ENCODE measurements at regions not wholly inside any gene's neighbourhood (a gene's known extent, or its start where the extent isn't known, plus 50 kb on each side); places are given as distances from the start of the nearest gene placed in this dataset.

DNA sequence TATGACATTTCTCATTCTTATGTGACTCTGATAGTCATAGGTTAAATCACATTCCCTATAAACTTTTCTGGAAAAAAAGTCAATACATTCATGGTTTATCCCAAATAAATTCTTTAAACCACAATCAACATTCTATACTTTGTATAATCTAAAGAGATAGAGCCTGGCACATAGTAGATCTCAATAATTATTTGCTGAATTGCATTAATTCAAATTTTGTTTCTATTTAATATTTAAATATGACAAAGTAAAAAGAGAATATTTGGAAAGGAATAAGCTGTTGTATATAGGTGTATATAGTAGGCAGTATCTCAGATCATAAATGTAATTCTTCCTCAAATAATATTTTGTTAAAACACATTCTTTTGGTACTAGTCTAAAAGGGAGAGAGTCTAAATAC, 102.2 kb upstream of the USP15 start:
- H3K36me3 ChIP-seq (ENCODE audit: insufficient read depth, low read length), result no peaks in the 10 kb centered on the region
- H3K9me3 ChIP-seq (ENCODE audit: control insufficient read depth, insufficient read depth, low read length), result no peaks in the 10 kb centered on the region
- no peaks in the 10 kb centered on the region for H3K4me1 ChIP-seq (ENCODE audit: insufficient read depth, low read length)
- H3K9ac ChIP-seq (ENCODE audit: low read depth, low read length), result no peak overlapping the region

DNA sequence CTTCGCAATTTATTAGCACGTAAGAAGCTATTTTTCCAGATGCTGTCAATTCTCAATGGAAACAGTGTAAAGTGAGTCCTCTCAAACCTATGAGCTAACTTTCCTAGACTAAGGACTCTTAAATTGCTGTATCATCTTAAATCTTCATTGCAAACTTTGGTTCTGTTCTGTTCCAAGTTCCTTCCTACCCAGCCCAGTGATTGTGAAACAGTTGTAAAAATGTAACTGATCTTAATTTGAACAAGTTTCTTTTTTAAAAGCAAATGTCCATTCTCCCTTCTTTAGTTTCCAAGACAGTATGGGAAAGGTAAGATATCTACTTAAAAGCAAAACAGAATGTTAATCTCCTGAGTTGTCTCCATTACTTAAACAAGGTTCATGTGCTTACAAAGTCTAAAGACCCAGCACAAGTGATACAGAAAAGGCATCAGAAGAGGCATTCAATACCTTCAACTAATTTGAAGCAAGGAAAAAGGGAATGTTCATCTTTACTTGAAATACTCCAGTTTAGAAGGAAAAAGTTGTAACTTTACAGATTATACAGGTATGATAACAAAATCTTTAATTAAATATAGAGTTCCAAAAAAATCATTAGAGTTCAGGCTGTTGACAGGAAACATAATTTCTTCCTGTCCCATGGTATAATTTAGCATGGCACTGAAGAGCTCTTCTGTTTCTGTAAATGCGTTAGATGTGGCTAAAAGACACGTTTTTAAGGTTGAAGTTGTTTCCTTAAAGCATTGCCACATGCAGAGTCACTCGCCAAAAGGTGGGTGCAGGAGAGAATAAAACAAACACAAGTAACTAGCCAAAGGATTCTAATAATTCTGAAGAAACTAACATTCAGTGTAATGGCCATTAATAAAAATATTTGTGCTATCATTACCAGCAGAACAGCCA, 101.5 kb upstream of the USP15 start:
- Histone ChIP-seq H3K9me3 (ENCODE audit: control insufficient read depth, insufficient read depth, low read length) (no peaks in the 10 kb centered on the region), H3K36me3 (ENCODE audit: insufficient read depth, low read length) (no peaks in the 10 kb centered on the region), H3K9ac (ENCODE audit: low read depth, low read length) (no peak overlapping the region)

DNA sequence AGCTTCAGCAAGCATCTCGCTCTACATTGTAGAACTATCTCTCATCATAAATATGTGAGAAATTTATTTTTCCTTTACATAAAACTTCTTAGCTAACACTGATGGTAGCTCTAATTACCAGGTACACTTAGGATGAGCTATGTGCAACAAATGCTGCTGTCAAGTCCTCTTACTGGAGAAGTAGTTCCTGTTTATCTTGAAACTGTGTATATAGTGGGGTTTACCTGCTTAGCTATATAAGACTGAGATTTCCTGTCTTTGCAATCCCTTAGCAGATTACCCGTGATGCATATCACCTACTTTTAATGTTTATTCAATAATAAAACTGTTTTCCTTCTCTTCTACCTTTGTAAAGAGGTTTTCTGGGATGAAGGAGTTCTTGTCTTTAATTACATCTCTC, 98.0 kb upstream of the USP15 start:
- no peaks in the 10 kb centered on the region for H3K36me3 ChIP-seq (ENCODE audit: insufficient read depth, low read length)
- H3K9ac ChIP-seq (ENCODE audit: low read depth, low read length), result no peak overlapping the region

More for the DNA sequence above, 101.5 kb upstream of the USP15 start:
- no peaks in the 10 kb centered on the region for H3K4me1 ChIP-seq (ENCODE audit: insufficient read depth, low read length)

DNA sequence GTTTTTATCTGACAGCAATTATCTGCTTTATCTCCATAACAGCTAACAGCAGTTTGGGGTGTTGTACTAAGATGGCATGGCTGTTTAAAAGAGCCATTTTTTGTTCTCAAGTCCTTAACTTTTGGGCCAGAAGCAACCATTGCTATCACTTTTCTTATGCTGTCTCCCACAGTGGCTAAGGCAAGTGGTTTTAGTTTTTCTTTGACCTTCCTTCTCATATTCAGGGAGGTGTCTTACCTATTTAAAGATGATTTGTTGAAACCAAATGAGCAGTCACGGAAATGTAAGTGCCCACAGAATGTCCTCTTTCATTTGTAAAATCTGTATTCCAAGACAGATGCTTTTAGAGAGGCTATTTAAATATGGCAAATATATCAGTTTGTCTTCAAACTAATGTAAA, 96.8 kb upstream of the USP15 start:
- H3K9ac ChIP-seq (ENCODE audit: low read depth, low read length), result no peak overlapping the region
- H3K36me3 ChIP-seq (ENCODE audit: insufficient read depth, low read length), result no peaks in the 10 kb centered on the region
- no peaks in the 10 kb centered on the region for H3K4me1 ChIP-seq (ENCODE audit: insufficient read depth, low read length)
- H3K9me3 ChIP-seq (ENCODE audit: control insufficient read depth, insufficient read depth, low read length), result no peaks in the 10 kb centered on the region

More for the DNA sequence above, 98.0 kb upstream of the USP15 start:
- Histone ChIP-seq H3K4me1 (ENCODE audit: insufficient read depth, low read length) (no peaks in the 10 kb centered on the region), H3K9me3 (ENCODE audit: control insufficient read depth, insufficient read depth, low read length) (no peaks in the 10 kb centered on the region)

DNA sequence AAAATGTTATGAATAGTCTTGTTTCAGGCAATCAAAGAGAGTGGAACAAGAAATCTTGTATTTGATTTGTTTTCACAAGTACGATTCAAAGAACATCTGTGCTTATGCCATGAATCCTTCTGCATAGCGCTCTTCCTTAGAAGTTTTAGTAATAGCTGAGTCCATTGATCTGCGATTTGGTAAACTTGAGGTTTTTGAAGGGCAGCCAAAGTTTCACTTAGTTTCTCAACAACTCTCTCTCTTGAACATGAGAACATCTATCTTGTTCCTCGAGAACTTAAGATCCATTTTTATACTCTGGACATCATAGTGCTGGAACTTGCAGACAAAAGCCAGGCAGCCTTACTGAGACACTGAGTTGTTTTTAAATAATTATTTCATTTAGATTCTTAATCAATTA, 96.2 kb upstream of the USP15 start:
- Histone ChIP-seq H3K4me1 (ENCODE audit: insufficient read depth, low read length) (no peaks in the 10 kb centered on the region), H3K36me3 (ENCODE audit: insufficient read depth, low read length) (no peaks in the 10 kb centered on the region), H3K9me3 (ENCODE audit: control insufficient read depth, insufficient read depth, low read length) (no peaks in the 10 kb centered on the region), H3K9ac (ENCODE audit: low read depth, low read length) (no peak overlapping the region)

DNA sequence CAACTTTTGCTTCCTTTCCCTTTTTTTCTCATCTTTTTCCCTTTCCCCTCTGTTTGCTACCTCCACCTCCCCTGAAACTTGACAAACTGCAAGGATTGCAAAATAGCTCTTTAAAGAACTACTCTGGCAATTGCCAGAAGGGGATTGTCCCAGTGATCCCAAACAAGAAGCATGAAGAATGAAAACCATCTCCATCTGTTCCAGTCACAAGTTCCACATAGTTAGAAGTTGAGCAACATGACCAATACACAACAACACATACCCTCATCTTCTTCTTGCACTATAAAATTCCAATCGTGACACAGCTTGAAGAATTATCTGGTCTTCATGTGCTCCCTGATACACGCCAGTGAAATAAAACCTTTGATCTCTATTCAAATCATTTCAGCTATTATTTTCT, 93.7 kb upstream of the USP15 start:
- Histone ChIP-seq H3K9ac (ENCODE audit: low read depth, low read length) (no peak overlapping the region), H3K9me3 (ENCODE audit: control insufficient read depth, insufficient read depth, low read length) (no peaks in the 10 kb centered on the region), H3K36me3 (ENCODE audit: insufficient read depth, low read length) (no peaks in the 10 kb centered on the region), H3K4me1 (ENCODE audit: insufficient read depth, low read length) (no peaks in the 10 kb centered on the region)

DNA sequence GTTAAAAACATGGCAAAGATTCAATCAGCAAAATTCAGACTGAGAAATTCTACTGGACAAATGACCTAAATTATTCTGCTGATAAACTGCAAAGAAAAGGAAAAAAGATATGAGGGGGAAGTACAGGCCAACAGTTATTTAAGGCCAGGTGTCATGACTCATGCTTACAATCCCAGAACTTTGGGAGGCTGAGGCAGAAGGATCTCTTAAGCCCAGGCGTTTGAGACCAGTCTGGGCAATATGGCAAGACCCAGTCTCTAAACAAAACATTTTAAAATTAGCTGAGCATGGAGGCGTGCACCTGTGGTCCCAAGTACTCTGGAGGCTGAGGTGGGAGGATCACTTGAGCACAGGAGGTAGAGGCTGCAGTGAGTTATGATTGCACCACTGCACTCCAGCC, 91.8 kb upstream of the USP15 start:
- H3K36me3 ChIP-seq (ENCODE audit: insufficient read depth, low read length), result no peaks in the 10 kb centered on the region
- H3K9me3 ChIP-seq (ENCODE audit: control insufficient read depth, insufficient read depth, low read length), result no peaks in the 10 kb centered on the region
- no peaks in the 10 kb centered on the region for H3K4me1 ChIP-seq (ENCODE audit: insufficient read depth, low read length)
- H3K9ac ChIP-seq (ENCODE audit: low read depth, low read length), result no peak overlapping the region

DNA sequence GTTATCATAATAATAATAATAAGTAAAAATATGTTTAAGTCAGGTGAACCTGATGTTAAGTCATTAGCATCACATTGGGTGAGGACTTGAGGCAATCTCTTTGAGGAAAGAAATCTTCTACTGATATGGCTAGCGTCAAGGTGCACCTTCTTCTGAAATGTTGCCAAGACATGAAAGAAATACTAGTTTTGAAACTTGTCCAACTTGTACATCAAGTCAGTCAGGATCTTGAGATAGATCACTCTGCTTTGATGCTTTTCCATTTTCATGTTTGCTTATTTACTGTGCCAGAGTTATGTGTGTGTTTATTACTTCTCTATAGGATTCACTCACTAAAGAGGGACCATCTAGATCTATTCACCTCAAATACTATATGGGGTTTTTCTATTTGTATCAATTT, 90.0 kb upstream of the USP15 start:
- H3K9ac ChIP-seq (ENCODE audit: low read depth, low read length), result no peak overlapping the region
- H3K4me1 ChIP-seq (ENCODE audit: insufficient read depth, low read length), result no peaks in the 10 kb centered on the region
- no peaks in the 10 kb centered on the region for H3K36me3 ChIP-seq (ENCODE audit: insufficient read depth, low read length)
- H3K9me3 ChIP-seq (ENCODE audit: control insufficient read depth, insufficient read depth, low read length), result no peaks in the 10 kb centered on the region

DNA sequence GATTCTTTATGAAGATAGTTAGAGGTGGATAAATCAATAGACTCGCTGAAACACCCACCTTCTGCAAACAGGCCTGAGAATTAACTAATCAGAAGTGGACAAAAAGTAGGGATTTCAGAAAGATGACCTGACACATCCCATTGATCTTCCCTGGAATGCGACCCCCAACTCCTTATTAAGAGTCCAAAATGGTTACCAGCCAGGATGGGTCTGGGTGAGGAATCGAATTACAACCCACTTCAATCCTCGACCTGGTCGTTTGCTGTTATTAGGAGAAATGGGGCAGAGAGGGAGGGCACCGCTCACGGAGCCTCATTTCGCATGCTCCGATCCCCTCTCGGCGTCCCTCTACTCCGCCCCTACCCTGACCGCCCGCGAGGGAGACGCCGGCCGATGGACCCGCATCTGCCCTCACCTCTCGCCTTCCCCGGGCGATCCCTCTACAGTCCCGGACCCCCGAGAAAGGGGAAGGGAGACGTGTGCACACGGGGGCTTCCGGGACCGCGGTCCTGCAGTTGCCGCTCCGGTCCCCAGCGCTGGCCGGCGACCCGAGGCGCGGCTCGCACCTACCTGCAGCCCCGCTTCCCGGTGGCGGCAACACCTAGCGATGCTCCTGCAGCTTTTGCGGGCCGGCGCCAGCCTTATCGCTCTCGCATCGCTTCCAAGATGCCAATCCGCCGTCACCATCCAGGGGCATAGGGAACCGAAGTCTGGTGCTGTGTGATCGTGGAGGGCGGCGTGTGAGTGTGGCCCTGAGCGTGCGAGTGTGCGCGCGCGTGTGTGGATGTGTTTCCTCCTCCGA, 69.3 kb upstream of the USP15 start:
- no peaks in the 10 kb centered on the region for H3K9me3 ChIP-seq (ENCODE audit: control insufficient read depth, insufficient read depth, low read length)
- no peaks in the 10 kb centered on the region for H3K36me3 ChIP-seq (ENCODE audit: insufficient read depth, low read length)
- peak overlapping the region; percentile 59; the same call in 1 of the 2 replicates for H3K9ac ChIP-seq (ENCODE audit: low read depth, low read length)

DNA sequence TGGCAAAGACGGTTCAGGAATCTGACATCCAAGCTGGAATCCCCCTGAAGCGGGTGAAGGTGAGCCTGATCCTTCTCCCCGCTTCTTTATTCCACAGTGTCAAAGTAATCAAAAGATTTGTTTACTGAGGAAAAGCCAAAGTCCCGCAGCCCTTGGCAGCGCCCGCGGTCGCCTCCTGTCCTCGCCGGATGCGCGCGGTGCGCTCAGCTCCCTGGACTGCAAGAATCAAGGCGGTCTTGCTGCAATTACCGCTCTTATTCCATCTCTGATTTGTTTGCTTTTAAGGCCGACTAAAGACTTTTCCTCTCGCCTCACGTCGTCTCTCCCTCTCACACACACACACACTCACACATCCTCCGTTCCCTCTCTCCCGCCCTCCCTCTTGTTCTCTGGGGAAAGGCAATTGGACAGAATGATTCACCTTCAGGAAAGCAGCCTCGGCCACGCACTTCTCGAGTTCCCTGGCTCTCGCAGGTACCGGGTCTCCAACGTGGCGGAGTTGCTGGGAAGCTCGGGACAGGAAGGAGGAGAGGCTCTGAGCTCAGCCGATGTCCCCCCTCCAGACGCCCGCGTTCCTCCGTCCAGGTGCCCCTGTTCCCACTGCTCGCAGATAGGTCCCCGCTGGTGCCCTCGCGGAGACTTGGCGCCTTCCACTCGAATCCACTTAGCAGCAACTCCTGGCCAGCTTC, 68.6 kb upstream of the USP15 start:
- Histone ChIP-seq H3K9ac (ENCODE audit: low read depth, low read length) (peak overlapping the region; percentile 59; the same call in 1 of the 2 replicates), H3K9me3 (ENCODE audit: control insufficient read depth, insufficient read depth, low read length) (no peaks in the 10 kb centered on the region), H3K36me3 (ENCODE audit: insufficient read depth, low read length) (no peaks in the 10 kb centered on the region), H3K4me1 (ENCODE audit: insufficient read depth, low read length) (no peaks in the 10 kb centered on the region; the same call in 1 of the 2 replicates)

More for the DNA sequence above, 69.3 kb upstream of the USP15 start:
- H3K4me1 ChIP-seq (ENCODE audit: insufficient read depth, low read length), result no peaks in the 10 kb centered on the region; the same call in 1 of the 2 replicates

DNA sequence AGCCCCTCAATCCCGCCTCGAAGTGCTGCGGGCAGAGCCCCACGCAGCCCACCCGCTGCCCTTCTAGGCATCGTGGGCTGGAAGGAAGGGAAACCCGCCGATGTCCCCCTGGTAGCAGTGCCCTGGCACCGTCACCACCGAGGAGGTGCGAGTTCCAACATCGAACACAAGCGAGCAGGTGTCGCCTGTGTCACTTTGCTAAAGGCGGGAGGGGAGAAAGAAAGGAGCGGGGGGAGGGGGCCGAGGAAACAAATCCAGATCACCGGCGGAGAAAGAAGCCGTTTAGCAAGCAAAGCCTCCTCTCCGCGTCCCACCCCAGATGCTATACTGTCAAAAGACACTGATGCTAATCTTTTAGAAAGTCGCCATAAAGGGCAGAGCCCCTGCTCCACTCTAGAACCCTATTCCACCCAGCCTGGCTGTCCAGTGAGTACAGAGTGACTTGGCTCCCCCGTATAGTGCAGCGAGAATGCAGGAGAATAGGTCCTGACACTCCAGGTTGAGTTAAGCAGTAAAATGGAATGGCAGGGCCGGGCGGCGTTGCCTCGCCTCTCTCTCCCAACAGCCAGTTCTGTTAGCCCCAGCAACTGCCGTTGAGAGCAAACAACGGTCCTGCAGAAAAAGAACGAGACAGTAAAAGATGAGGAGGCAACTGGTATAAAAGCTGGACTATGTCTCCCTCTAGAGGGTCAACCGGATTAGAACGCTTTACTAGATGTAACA, 67.9 kb upstream of the USP15 start:
- Histone ChIP-seq H3K9ac (ENCODE audit: low read depth, low read length) (peak overlapping the region; percentile 59; the same call in 1 of the 2 replicates), H3K9me3 (ENCODE audit: control insufficient read depth, insufficient read depth, low read length) (no peaks in the 10 kb centered on the region), H3K4me1 (ENCODE audit: insufficient read depth, low read length) (no peaks in the 10 kb centered on the region; the same call in 1 of the 2 replicates), H3K36me3 (ENCODE audit: insufficient read depth, low read length) (no peaks in the 10 kb centered on the region)

DNA sequence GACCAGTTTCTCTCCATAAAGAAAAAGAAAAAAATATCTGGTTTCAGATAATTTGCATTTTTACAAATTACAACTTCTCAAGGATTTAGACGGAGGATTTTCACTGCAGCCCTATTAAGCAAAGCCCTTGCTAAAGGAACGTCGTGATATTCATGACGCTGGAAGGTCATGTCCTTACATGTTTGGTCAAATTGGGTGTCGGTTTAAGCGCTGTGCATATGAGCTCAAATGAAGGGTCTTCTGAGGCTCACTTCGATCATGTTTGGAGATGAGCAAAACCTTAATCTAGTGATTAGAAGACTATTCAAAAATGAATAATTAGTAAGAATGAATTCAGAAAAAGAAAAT, 67.3 kb upstream of the USP15 start:
- Histone ChIP-seq H3K9ac (ENCODE audit: low read depth, low read length) (peak overlapping the region; percentile 59), H3K9me3 (ENCODE audit: control insufficient read depth, insufficient read depth, low read length) (no peaks in the 10 kb centered on the region)

DNA sequence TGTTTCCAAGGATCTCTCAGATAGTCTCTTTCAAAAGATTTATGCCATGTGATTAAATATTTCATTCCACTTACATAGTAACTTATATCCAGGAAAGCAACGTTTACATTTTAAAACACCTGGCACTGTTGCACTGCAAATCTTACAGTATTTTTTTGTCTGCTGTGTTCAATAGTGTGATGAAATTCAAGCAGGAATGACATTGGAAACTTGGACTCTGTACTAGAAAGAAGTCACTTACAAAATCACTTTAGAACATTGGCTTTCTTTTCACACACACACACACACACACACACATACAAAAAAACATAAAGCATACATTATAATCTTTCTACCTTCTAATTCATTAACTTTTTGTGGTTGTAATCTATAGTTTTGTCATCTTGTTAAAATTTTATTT, 66.2 kb upstream of the USP15 start:
- Histone ChIP-seq H3K9me3 (ENCODE audit: control insufficient read depth, insufficient read depth, low read length) (no peaks in the 10 kb centered on the region), H3K9ac (ENCODE audit: low read depth, low read length) (no peak overlapping the region), H3K36me3 (ENCODE audit: insufficient read depth, low read length) (no peaks in the 10 kb centered on the region), H3K4me1 (ENCODE audit: insufficient read depth, low read length) (no peaks in the 10 kb centered on the region; the same call in 1 of the 2 replicates)

More for the DNA sequence above, 67.3 kb upstream of the USP15 start:
- no peaks in the 10 kb centered on the region; the same call in 1 of the 2 replicates for H3K4me1 ChIP-seq (ENCODE audit: insufficient read depth, low read length)
- no peaks in the 10 kb centered on the region for H3K36me3 ChIP-seq (ENCODE audit: insufficient read depth, low read length)

DNA sequence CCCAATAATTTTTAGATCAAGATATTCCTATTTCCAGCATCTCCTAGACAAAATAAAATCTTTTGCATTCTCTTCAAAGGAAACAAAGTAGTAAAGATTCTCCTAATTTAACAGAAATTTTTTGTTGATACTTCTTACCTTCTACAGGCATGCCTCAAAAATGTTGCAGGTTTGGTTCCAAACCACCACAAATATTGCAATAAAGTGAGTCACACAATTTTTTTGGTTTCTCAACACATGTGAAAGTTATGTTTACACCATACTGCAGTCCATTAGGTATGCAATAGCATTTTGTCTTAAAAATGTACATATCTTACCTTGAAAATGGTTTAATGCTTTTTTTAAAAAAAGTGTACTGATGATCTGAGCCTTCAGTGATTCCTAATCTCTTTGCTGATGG, 65.6 kb upstream of the USP15 start:
- no peak overlapping the region for H3K9ac ChIP-seq (ENCODE audit: low read depth, low read length)
- no peaks in the 10 kb centered on the region for H3K36me3 ChIP-seq (ENCODE audit: insufficient read depth, low read length)
- no peaks in the 10 kb centered on the region for H3K4me1 ChIP-seq (ENCODE audit: insufficient read depth, low read length)
- no peaks in the 10 kb centered on the region for H3K9me3 ChIP-seq (ENCODE audit: control insufficient read depth, insufficient read depth, low read length)

Data from ES-I3 (cell line).